GM21576 (cell line): ENCODE measurements at regions not wholly inside any gene's neighbourhood (a gene's known extent, or its start where the extent isn't known, plus 50 kb on each side); places are given as distances from the start of the nearest gene placed in this dataset.
"Not testable (repeated sequence)": the region's sequence is repeated elsewhere in the genome, so short reads cannot be mapped to it uniquely, and the experiment has no call there.

ENCODE experiments used
- ATAC-seq: cut with Tn5 transposase; IDR thresholded peaks from one replicate; pipeline ENCODE4 v1.9.1; 2021; ENCODE audit warnings: mild to moderate bottlenecking, moderate library complexity; ENCODE audit not compliant: unreplicated experiment

DNA sequence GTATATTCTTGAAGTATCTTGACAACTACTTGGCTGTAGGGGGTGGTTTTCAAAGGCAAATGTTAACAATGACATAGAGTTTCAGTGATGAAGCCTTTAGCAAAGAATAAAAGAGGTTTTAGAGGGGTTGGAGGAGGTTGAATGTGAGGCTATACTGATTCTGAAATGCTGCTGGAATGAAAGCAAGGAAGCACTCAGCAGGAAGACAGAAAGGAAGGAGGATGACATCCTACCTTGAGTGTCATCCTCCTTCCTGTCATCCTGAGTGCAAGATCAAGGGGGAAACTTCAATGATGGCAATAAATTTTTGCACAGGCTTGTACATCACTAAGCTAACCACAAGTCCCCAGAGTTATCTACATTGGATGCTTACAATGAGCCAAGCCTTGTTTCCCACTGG is 120.5 kb downstream of the APIP start:
- no peak for ATAC-seq

DNA sequence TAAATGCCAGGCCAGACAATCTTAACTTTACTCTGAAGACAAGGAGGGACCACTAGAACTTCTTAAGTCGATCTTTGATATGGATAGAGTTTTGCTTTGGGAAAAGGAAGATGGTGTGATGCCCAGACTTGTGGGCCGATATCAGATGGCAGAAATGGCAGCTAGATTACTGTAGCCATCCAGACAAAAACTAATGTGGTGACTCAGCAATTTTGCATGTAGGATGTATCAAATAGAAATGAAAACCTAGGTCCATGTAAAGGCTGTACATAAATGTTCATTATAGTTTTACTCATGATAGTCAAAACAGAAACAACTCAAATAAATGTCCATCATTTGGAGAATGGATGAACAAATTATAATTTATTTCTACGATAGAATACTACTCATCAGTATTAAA is 121.5 kb downstream of the APIP start:
- no peak for ATAC-seq

DNA sequence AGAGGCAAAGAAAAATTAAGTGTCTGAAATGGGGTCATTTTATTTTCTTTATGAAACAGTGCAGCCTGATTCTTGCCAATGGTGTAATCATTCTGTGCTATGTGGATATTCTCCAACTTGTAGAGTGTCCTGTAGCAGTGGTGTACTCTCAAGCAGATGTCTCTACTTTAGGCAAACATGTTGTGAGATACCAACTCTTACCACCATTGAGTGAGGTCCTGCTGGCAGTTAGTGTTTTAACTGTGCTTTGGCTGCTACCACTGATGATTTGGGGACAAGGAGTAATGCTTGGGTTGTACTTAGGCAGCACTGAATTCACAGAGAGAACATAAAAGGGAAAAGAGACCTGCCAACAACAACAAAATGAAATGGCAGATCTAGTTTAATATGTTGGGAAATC is 122.5 kb downstream of the APIP start:
- ATAC-seq = no peak

DNA sequence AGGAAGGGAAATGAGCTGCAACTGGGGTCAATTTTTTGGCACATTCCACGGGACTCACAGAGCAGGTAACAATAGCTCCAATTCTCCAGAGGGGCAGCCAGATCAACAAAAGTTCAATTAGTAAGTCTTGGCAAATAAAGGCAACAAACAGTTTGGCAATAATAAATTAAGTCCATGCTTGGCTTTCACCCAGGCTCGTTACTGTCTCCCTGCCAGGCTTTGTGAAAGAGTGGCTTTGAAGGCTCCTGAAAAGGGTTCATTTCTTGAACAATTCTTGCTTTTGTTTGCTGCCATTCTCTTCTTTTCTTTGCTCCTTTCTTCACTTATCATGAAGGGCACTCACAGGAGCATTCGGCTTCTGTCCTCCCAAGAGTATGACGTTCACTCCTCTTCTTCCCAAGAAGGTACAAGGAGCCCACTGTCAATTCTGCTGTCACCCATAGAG is 123.3 kb downstream of the APIP start:
- no peak for ATAC-seq

DNA sequence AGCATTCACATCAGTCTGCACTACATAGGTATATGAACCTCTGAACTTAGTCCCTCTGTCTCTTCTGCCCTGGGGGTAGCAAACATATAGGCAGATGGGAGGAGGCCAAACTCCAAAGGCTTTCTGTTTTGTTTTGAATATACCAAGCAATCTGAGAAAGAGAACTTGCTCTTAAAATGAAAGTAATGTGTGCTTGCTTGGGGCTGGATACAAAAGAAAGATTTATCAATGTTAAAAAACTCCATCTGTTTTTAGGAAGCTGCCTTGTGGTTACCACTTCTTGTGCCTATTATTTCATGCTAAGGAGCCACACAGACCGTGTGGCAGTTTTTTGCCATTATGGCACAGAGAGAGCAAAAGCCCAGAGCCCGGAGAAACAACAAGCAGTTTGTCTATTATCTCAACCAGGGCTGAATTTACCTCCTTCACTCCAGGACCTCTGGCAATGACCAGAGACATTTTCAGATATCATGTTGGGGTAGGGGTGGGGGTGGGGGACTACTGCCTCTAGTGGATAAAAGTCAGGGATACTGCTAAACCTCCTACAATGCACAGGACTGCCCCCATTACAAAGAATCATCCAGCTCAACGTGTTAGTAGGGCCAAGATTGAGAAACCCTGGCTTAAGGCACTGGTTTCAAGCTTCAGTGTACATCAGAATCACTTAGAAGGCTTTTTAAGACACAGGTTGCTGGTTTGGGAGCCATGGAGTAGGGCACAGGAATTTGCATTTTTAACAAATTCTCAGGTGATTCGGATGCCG is 124.2 kb downstream of the APIP start:
- ATAC-seq = no peak

DNA sequence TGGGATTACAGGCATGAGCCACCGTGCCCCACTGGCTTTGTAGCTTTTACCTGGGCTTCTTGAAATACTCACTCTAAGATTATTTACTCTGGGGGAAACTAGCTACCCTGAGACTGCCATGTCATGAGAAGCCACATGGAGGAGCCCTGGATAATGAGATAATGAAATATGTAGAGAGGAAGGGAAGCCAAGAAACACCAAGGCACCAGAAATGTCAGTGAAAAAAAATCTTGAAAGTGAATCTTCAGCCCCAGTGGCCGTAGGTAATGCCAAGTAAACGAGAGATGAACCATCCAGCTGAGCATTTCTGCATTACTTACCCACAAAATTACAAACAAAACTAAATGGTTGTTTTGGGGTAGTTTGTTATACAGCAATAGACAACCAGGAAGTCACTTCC is 125.6 kb downstream of the APIP start:
- ATAC-seq = no peak

DNA sequence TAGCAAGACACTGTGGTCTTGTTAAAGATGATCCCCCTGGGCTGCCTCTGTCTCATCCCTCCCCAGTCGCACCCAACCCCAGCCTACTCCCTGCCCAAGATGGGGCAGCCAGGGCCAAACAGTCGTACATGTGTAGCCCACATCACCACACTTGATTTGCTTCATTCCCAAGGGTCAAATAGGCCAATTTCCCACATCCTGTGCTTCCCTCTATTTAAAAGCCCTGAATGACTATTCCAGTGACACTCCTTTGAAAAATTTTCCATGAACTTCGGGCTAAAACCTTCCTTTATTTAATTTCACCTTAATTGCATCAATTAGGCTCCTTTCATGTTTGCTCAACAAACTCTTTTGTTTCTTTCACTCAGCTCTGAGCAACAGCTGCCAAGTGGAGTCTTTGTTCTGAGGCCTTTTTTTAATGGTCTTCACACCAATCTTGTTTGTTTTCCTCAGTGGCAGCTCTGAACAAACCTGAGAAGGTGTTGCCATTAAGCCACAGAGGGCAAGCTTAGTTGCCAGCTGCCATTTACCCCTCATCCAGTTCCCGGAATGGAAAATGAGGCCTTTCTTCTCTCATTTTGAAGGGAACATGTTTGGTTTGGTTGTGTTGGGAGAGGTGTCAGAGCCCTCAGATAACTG is 126.9 kb downstream of the APIP start:
- ATAC-seq = no peak

DNA sequence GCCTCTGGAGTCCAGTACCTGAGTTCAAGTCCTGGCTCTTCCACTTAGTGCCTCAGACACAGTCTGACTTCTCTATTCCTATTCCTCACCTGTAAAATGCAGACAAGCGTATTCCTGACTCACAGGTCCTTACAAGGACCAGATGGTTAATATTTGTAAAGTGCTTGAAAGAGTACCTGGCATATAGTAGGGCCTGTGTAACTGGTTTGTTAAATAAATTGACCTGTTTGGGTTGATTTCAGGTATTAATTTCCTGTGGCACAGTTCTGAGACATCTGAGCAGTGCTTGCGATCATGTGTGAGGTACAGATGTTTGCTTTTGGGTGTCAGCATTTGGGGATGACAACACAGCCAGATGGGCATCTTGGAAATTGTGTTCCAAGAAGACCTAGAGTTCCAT is 127.5 kb downstream of the APIP start:
- ATAC-seq = no peak

DNA sequence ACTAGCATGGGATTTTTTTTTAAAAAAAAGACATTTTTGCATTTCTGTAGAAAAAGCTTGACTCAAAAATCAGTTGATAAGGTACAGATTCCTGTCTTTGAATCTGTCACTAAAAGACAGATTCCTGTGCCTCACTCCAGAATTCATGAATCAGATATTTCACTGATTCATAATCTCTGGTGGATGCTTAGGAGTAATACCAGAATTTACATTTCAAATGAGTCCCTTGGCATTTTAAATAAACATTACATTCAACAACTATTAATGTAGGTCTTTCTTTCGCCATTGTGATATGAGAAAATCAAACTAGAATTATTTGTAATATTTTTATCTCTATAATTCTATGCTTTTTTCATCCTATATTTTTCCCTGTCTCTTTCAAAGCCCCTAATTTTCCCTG is 128.3 kb downstream of the APIP start:
- no peak for ATAC-seq

DNA sequence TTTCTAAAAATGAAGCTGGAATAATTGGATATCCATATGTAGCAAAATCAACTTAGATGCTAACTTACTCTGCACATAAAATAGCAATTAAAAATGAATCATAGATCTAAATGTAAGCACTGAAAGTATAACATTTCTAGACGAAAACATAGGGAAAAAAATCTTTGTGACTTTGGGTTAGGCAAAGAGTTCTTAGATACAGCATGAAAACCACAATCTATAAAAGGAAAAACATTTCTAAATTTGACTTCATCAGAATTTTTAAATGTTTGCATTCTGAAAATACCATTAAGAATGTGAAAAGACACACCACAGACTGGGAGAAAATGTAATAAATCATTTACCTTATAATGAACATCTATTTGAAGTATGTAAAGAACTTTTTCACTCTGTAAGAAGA is 128.8 kb downstream of the APIP start:
- no peak for ATAC-seq

DNA sequence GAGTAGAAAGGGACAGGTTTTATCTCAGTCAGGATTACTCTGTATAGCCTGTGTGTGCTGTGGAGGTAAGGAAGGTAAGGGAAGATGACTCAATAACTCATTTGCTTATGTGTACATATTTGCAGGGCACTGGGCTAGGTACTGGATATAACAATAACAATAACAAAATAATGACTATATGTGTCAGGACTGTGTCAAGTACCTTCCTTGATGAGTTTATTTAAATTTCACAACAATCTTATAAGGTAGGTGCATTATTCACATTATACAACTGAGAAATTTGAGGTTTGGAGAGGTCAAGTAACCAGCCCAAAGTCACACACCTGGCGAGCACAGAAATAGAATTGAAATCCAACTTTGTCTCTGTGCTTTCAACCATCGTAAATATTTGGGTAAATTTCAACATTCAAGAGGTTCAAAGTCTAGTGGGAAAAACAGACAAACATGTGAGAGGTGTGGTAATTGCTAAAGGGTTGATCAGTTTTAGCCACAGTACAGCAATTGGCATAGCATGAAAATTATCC is 131.8 kb downstream of the APIP start:
- ATAC-seq = no peak

DNA sequence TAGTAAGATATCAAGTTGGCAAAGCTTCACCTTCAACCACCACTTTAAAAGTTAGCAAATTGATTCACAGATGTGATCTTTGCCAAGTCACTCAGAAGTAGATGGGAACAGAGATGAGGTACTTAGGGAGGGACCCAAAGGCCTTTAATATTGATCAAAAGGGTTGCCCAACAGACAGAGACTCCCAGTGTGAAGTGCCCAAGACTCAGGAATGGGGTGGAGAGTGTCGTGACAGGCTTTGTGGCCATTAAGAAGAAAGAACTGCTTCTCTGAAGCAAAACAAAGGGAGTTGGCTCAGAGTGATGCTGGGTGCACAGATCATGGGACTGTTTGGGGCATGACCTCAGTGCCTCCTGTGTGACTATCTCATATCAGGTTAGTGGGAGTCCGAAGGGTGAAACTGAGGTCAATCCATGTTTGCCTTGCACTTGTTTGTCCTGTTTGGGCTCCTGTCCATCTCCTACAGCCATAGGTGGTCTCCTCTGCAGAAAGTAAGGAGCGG is 132.3 kb downstream of the APIP start:
- ATAC-seq = no peak

DNA sequence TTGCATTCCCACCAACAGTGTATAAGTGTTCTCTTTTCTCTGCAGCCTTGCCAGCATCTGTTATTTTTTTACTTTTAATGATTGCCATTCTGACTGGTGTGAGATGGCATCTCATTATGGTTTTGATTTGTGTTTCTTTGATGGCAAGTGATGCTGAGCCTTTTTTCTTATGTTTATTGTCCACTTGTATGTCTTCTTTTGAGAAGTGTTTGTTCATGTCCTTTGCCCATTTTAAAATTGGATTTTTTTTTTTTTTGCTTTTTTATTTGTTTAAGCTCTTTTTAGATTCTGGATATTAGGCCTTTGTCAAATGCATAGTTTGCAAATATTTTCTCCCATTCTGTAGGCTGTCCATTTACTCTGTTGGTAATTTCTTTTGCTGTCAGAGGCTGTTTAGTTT is 134.4 kb downstream of the APIP start:
- ATAC-seq = not testable (repeated sequence)

DNA sequence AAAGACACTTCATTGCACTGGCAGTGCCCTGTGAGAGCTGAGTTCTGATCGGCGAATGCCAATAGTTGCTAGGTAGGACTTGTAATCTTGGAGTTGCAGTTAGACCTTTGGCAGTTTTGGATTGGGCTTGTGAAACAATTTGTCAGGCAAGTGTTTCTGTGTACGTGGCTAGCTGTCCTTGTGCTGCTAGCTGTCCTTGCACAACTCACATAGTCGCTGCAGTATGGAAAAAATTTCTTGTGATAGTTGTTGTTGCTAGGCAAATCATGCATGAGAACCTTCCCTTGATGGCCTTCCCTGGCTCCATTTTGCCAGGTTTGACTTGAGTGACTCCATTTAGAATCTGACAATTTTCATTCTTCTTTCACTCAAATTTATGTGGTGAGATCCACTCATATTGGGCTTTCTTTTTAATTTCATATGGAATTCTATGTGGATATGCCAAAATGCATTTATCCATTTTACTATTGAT is 140.7 kb downstream of the APIP start:
- no peak for ATAC-seq

DNA sequence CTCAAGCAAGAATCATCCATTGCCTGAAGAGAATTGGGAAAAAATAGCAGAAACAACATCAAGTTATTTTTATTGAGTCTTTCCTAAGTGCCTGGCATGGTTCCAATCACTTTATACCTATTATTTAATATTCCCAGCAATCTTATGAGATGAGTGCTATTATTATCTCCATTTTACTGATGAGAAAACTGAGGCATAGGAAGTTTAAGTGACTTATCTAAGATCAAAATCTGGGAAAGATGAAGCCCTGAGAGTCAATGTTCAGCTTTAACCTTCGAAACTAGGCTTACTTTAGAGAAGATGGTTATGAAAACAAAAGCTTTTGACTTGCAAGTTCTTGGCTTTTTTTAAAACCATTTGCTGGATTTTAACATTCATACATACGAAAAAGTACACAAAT is 141.6 kb downstream of the APIP start:
- no peak for ATAC-seq

DNA sequence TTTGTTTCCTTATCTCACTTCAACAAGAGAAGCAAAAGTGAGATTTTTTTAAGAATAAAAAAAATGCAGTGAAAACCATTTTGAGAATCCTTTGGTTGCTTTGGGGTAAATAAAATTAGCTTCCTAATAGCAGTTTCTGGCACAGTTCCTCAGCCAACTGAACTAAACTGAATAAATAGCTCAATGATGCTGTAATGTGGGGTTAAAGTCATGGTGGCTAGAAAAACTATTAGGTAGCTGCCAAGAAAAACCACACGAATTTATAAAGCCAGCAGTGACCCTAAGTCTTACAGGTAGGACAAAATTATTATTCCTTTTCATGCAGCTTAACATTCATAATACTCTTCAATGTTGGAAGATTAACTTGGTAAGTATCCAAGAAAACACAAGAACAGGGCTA is 142.4 kb downstream of the APIP start:
- no peak for ATAC-seq

DNA sequence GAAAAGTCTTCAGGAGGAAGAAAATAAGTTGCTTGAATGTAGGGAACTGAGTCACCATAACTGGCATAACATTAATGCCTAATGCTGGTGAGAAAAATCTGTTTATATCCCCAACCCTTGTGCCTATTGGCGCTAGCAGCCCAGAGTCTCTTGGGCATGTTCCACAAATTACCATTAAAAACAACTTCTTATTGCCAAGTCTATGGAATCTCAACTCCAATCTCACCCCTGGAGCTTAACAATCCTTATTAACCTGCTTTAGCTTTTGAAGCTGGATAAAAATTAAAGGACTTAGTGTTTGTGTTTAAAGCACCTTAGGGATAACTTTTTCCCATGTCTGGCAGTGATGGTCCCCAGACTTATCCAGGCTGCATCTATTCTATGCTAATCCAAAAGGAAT is 143.0 kb downstream of the APIP start:
- ATAC-seq = no peak

DNA sequence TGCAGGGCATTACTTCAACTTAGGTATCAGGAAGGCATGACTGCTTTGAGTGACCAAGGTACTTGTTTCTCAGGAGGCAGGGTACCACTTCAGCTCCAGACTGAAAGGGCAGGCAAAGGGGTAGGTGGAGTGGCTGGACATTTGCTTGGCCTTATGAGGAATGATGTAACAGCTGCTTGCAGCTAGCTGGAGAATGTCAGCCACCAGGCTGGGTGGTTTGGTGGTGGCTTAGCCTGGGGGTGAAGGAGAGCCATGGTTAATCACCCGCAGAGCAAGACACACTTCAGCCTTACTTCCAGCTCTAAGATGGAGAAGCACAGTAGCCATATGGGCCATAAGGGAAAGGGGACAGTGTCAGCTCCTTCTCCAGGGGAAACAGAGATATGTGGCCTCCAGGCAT is 146.1 kb downstream of the APIP start:
- no peak for ATAC-seq

DNA sequence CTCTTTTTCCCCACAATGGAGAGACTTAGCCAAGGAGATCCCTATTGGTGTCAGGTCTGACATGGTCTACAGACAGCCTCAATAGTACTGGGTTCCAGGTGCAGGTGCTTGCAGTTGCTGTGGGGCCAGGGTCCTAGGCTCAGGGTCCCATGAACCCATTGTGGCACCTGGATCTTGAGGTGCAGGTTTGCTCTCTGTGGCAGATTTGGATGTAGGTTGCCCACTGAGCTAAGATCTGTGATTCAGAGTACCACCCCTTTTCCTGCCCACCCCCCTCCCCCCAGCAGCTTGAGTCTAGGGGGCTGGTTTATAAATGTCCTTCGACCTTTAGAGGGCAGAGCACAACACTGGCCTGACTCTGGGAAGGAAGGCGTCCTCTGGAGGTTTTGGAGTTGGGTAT is 147.0 kb downstream of the APIP start:
- ATAC-seq = no peak

DNA sequence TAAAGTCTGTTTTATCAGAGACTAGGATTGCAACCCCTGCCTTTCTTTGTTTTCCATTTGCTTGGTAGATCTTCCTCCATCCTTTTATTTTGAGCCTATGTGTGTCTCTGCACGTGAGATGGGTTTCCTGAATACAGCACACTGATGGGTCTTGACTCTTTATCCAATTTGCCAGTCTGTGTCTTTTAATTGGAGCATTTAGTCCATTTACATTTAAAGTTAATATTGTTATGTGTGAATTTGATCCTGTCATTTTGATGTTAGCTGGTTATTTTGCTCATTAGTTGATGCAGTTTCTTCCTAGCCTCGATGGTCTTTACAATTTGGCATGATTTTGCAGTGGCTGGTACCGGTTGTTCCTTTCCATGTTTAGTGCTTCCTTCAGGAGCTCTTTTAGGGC is 141.7 kb downstream of the EHF start:
- ATAC-seq = not testable (repeated sequence)

DNA sequence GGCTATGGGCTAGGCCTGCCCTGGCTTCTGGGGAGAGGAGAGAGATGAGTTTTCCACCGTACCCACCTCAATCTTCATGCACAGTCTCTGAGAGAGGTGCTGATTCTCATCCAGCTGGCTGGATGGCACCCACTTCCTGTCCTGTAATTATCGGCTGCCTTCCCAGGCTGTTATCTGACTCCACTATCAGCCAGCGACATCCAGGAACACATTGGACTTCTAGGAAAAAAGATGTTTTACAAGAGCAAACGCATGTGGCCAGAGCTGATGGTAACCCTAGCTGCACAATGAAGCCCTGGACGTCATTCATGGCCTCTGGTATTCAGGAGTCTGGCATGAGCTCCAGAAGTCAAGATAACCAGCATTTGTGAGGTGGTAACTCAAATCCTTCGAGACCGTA is 137.4 kb downstream of the EHF start:
- no peak for ATAC-seq

DNA sequence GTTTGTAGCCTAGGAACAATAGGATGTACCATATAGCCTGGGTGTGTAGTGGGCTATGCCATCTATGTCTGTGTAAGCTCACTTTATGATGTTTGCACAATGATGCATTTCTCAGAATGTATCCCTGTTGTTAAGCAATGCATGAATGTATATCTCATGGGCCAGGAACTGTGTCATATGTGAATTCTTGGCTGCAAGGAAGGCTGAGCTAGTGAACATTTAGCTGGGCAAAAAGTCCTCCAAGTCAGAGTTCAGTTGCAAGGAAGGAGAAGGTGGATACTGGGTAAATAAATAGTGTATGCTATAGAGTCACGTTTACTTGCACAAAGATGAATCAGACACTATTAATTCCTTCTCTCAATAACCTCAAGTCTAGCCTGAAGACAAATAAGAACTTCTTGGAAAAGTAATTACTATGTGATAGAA is 136.1 kb downstream of the EHF start:
- ATAC-seq = no peak
